GM12891 (cell line): ENCODE measurements at regions not wholly inside any gene's neighbourhood (a gene's known extent, or its start where the extent isn't known, plus 50 kb on each side); places are given as distances from the start of the nearest gene placed in this dataset.
"Not testable (repeated sequence)": the region's sequence is repeated elsewhere in the genome, so short reads cannot be mapped to it uniquely, and the experiment has no call there.

ENCODE experiments used
- PAX5 ChIP-seq: IDR thresholded peaks from 2 replicates; pipeline ENCODE4 v1.6.1; 2011; ENCODE audit warnings: low read length, moderate library complexity, mild to moderate bottlenecking; ENCODE audit not compliant: insufficient read depth, severe bottlenecking
- POLR2A ChIP-seq: IDR thresholded peaks from 2 replicates; pipeline ENCODE4 v1.6.1; 2011; ENCODE audit warnings: low read depth, low read length, control low read depth
- TAF1 ChIP-seq: IDR thresholded peaks from 2 replicates; pipeline ENCODE4 v1.6.1; 2011; ENCODE audit warnings: low read depth, low read length, control low read depth

DNA sequence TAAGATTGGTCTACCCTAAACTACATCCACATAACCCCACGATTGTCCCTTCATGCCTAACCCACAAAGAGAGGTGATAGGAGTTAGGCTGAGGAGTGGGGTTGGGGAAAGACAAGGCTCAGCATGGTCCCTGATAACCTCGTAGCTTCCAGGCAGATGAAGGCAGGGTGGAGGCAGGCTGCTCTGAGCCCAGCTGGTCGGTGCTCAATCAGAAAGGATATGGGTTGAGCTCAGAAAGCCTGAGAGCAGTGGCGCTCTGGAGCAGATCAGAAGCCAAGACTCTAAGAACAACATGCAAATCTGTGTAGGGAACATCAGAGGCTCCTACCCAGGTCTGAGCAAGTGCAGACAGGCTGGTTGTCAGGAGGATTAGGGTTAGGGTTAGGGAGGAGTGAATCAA, 353.0 kb downstream of the GOLGA6L6 start:
- TF ChIP-seq POLR2A, PAX5, TAF1: not testable (repeated sequence)
